ENCODE measurements at regions not wholly inside any gene's neighbourhood (a gene's known extent, or its start where the extent isn't known, plus 50 kb on each side); places are given as distances from the start of the nearest gene placed in this dataset.

DNA sequence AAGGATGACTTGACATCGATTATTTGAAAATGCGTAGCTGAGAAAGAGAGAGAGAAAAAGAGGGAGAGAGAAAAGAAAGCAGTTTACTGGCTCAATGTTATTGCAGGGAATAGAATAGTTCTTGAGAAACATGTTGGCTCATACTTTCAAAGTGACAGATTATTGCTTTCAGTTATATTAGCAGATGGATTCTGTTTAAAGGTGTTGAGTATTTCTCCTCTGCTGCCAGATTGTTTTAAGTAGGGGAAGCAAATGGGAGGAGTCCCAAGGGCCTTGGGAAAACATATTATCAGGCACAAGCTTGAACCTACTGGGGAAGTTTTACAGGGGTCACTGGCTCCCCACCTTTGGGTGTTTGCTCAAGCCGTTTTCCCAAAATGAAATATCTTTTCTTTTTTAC lies 203.8 kb upstream of the SRRM4 start:
- TF ChIP-seq CTCF (IDR thresholded peaks at IDR 0.05), result no peak

DNA sequence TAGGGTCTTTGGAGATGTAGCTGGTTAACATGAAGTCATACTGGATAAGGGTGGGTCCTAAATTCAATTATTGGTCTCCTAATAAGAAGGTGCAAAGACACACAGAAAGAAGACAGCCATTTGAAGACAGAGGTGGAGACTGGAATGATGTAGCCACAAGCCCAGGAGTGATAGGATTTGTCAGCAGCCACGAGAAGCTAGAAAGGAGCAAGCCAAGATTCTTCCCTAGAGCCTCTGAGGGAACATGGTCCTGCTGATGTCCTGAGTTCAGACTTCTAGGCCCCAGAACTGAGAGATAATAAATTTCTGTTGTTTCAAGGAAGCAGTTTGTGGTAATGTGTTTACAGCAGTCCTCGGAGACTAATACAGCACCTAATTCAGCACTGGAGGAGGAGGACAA lies 203.3 kb upstream of the SRRM4 start:
- no peaks in the 10 kb centered on the region for H3K9me3 ChIP-seq
- H3K4me3 ChIP-seq, result no peak overlapping the region
- peaks cover 10% of the 10 kb centered on the region for H3K27me3 ChIP-seq
- H3K27ac ChIP-seq, result no peak overlapping the region
- no peak for ATAC-seq
- intact Hi-C loops (cut with DNase I), result no loop called here
- DNase-seq, result no peak
- no peaks in the 10 kb centered on the region for H3K36me3 ChIP-seq
- TF ChIP-seq CTCF (IDR thresholded peaks at IDR 0.05), result no peak
- no peaks in the 10 kb centered on the region for H3K4me1 ChIP-seq

More for the DNA sequence above, 203.8 kb upstream of the SRRM4 start:
- Histone ChIP-seq H3K36me3 (no peaks in the 10 kb centered on the region), H3K9me3 (no peaks in the 10 kb centered on the region), H3K4me1 (no peaks in the 10 kb centered on the region), H3K27me3 (peaks cover 11% of the 10 kb centered on the region), H3K4me3 (no peak overlapping the region), H3K27ac (no peak overlapping the region)
- ATAC-seq, result no peak
- DNase-seq, result no peak
- intact Hi-C loops (cut with DNase I), result no loop called here

DNA sequence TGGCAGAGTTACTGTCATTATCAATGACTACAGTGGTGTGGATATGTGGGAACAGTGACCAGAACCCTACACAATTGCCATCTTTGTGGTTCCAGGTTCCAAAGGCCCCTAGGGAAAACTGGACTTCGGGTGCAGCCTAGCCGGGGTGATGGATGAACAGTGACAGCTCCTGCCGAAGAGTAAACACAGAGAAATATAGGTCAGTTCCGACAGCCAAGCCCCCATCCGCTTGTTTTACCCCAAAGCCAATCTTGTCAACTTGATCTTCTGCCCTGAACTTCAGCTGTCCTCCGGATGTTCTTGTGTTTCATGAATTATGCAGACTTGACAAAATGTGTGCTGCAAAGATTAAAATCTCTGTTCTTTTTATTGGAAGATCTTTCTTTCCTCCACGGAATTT lies 200.4 kb upstream of the SRRM4 start:
- intact Hi-C loops (cut with DNase I), result no loop called here
- no peak overlapping the region for H3K27ac ChIP-seq
- H3K4me1 ChIP-seq, result no peaks in the 10 kb centered on the region
- H3K9me3 ChIP-seq, result no peaks in the 10 kb centered on the region
- H3K4me3 ChIP-seq, result no peak overlapping the region
- ATAC-seq (no peak), DNase-seq (no peak)
- no peaks in the 10 kb centered on the region for H3K36me3 ChIP-seq
- TF ChIP-seq CTCF (IDR thresholded peaks at IDR 0.05), result no peak
- no peaks in the 10 kb centered on the region for H3K27me3 ChIP-seq

DNA sequence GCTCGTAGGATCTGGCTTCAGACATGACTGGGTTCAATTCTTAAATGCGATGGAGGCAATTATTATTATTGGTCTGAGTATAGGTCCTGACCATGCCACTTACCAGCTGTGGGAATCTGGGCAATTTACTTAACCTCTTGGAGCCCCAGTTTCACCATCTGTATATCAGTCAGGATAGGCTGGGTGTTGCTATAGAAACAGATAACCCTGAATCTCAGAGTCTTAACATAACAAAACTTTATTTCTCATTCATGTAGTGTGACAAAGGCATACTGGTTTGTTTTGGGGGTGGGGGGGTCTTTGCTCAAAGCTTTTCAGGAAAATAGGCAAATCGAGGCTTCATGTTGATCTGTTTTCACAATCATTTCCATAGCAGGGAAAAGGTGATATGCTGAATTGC lies 199.6 kb upstream of the SRRM4 start:
- Histone ChIP-seq H3K4me3 (no peak overlapping the region), H3K36me3 (no peaks in the 10 kb centered on the region), H3K27ac (no peak overlapping the region), H3K9me3 (no peaks in the 10 kb centered on the region), H3K27me3 (no peaks in the 10 kb centered on the region), H3K4me1 (no peaks in the 10 kb centered on the region)
- TF ChIP-seq CTCF (IDR thresholded peaks at IDR 0.05), result no peak
- intact Hi-C loops (cut with DNase I), result no loop called here
- ATAC-seq (no peak), DNase-seq (no peak)

- Histone ChIP-seq H3K36me3 (no peaks in the 10 kb centered on the region), H3K4me3 (no peak overlapping the region), H3K27ac (no peak overlapping the region), H3K9me3 (no peaks in the 10 kb centered on the region), H3K27me3 (no peaks in the 10 kb centered on the region), H3K4me1 (no peaks in the 10 kb centered on the region)
- ATAC-seq (no peak), DNase-seq (no peak)
- intact Hi-C loops (cut with DNase I), result no loop called here
- no peak for TF ChIP-seq CTCF (IDR thresholded peaks at IDR 0.05)
Observed at GRCh38 chr12:118783703-118784102, 197.6 kb upstream of the SRRM4 start.

- H3K27ac ChIP-seq, result no peak overlapping the region
- no peak overlapping the region for H3K4me3 ChIP-seq
- no peaks in the 10 kb centered on the region for H3K4me1 ChIP-seq
- DNase-seq, result no peak
- H3K36me3 ChIP-seq, result no peaks in the 10 kb centered on the region
- intact Hi-C loops (cut with DNase I), result no loop called here
- TF ChIP-seq CTCF (IDR thresholded peaks at IDR 0.05), result no peak
- H3K9me3 ChIP-seq, result no peaks in the 10 kb centered on the region
- H3K27me3 ChIP-seq, result no peaks in the 10 kb centered on the region
- ATAC-seq, result no peak
Observed at GRCh38 chr12:118790578-118790977, 190.8 kb upstream of the SRRM4 start.

Measured in upper lobe of right lung (tissue), 1 donor.